B cell (primary cell): ENCODE measurements at regions not wholly inside any gene's neighbourhood (a gene's known extent, or its start where the extent isn't known, plus 50 kb on each side); places are given as distances from the start of the nearest gene placed in this dataset.

Source experiments
- CTCF ChIP-seq: fragments of 200-600 bp; IDR thresholded peaks from one replicate; pipeline ENCODE4 v1.8.0; 2022; ENCODE audit warnings: antibody characterized with exemption, mild to moderate bottlenecking
- EZH2 ChIP-seq: IDR thresholded peaks from 2 replicates; pipeline ENCODE4 v1.6.1; 2012; ENCODE audit warnings: borderline replicate concordance, low read depth, mild to moderate bottlenecking, moderate library complexity, low read length; ENCODE audit not compliant: insufficient read depth, poor library complexity, severe bottlenecking

- no peak for TF ChIP-seq CTCF
- TF ChIP-seq EZH2: no peak
Measured at GRCh38 chr4:145381163-145381562, 100.5 kb upstream of the SMAD1 start.
